DMS79 treated with DMSO at 0.1 percent for 48 hours (cell line): ENCODE measurements at regions not wholly inside any gene's neighbourhood (a gene's known extent, or its start where the extent isn't known, plus 50 kb on each side); places are given as distances from the start of the nearest gene placed in this dataset.

Experiments used
- DNase-seq: peaks from one replicate; lab custom pipeline; 2025; lab: John Stamatoyannopoulos, UW

- DNase-seq, result no peak
These were observed 139.8 kb upstream of the HNMT start for GRCh38 chr2:137824501-137824900.

- DNase-seq, result no peak
These were observed 137.6 kb upstream of the HNMT start for GRCh38 chr2:137826373-137827372.

GRCh38 chr2:137828624-137829023 lies 135.6 kb upstream of the HNMT start:
- DNase-seq, result no peak

GRCh38 chr2:137829251-137829650 lies 135.0 kb upstream of the HNMT start:
- DNase-seq, result no peak

- no peak for DNase-seq
These were observed 129.4 kb upstream of the HNMT start for GRCh38 chr2:137834760-137835379.

GRCh38 chr2:137836671-137837070 lies 127.6 kb upstream of the HNMT start:
- DNase-seq, result no peak

GRCh38 chr2:137837830-137838229 lies 126.4 kb upstream of the HNMT start:
- DNase-seq, result peak; percentile 54

GRCh38 chr2:137838255-137839092 lies 125.8 kb upstream of the HNMT start:
- DNase-seq, result peak; percentile 73

- DNase-seq, result no peak
These were observed 121.8 kb upstream of the HNMT start for GRCh38 chr2:137842430-137842829.

GRCh38 chr2:137842952-137843351 lies 121.3 kb upstream of the HNMT start:
- no peak for DNase-seq

- DNase-seq, result no peak
These were observed 118.9 kb upstream of the HNMT start for GRCh38 chr2:137845422-137845821.

- no peak for DNase-seq
These were observed 117.3 kb upstream of the HNMT start for GRCh38 chr2:137846993-137847392.

- DNase-seq, result no peak
These were observed 116.8 kb upstream of the HNMT start for GRCh38 chr2:137847443-137847842.

GRCh38 chr2:137857881-137858280 lies 106.4 kb upstream of the HNMT start:
- DNase-seq, result no peak

GRCh38 chr2:137862651-137863050 lies 101.6 kb upstream of the HNMT start:
- no peak for DNase-seq

- peak; percentile 27 for DNase-seq
These were observed 98.2 kb upstream of the HNMT start for GRCh38 chr2:137865954-137866540.

- DNase-seq, result no peak
These were observed 93.6 kb upstream of the HNMT start for GRCh38 chr2:137870682-137871081.

- DNase-seq, result no peak
These were observed 91.7 kb upstream of the HNMT start for GRCh38 chr2:137872577-137872976.

- peak; percentile 13 for DNase-seq
These were observed 90.6 kb upstream of the HNMT start for GRCh38 chr2:137873536-137874244.

GRCh38 chr2:137879121-137879520 lies 85.2 kb upstream of the HNMT start:
- no peak for DNase-seq

- DNase-seq, result no peak
These were observed 82.6 kb upstream of the HNMT start for GRCh38 chr2:137881711-137882110.
